Activated naive CD4-positive, alpha-beta T cell treated with anti-CD3 and anti-CD28 coated beads for 36 hours (primary cell): ENCODE measurements at regions not wholly inside any gene's neighbourhood (a gene's known extent, or its start where the extent isn't known, plus 50 kb on each side); places are given as distances from the start of the nearest gene placed in this dataset.
"Not testable (repeated sequence)": the region's sequence is repeated elsewhere in the genome, so short reads cannot be mapped to it uniquely, and the experiment has no call there.

Experiments used
- CTCF ChIA-PET: fragments of 350-600 bp; sonication (Branson Sonifier 250); formaldehyde crosslinking; loops from one replicate; lab custom pipeline; 2021; ENCODE audit warnings: antibody characterized with exemption; lab: Charles Lee
- DNase-seq: peaks from one replicate; pipeline ENCODE4 v3.0.0-alpha.2; 2020
- H3K27ac Mint-ChIP-seq: one replicate; pipeline ENCODE4 v1.8.0; 2021; ENCODE audit warnings: mild to moderate bottlenecking, mixed read lengths
- H3K27me3 Mint-ChIP-seq: one replicate; pipeline ENCODE4 v1.8.0; 2021; ENCODE audit warnings: low read depth, mixed read lengths
- H3K36me3 Mint-ChIP-seq: one replicate; pipeline ENCODE4 v1.8.0; 2021; ENCODE audit warnings: low read depth, mixed read lengths
- H3K4me1 Mint-ChIP-seq: one replicate; pipeline ENCODE4 v1.8.0; 2021; ENCODE audit warnings: low read depth, mixed read lengths
- H3K4me3 Mint-ChIP-seq: one replicate; pipeline ENCODE4 v1.8.0; 2021; ENCODE audit warnings: mild to moderate bottlenecking, moderate library complexity, mixed read lengths
- H3K9me3 Mint-ChIP-seq: one replicate; pipeline ENCODE4 v1.8.0; 2021; ENCODE audit warnings: mixed read lengths
- intact Hi-C: fragments of 100-400 bp; cut with micrococcal nuclease; formaldehyde crosslinking; loops from one replicate; pipeline ENCODE4 v1.15.1; 2023

- no peak overlapping the region for H3K27ac Mint-ChIP-seq
- H3K4me1 Mint-ChIP-seq = no peaks in the 10 kb centered on the region
- CTCF ChIA-PET = no interaction called here
- intact Hi-C loops = no loop called here
- no peak for DNase-seq
- H3K27me3 Mint-ChIP-seq = no peaks in the 10 kb centered on the region
- H3K36me3 Mint-ChIP-seq = no peaks in the 10 kb centered on the region
- no peak overlapping the region for H3K4me3 Mint-ChIP-seq
- H3K9me3 Mint-ChIP-seq = peaks cover 11% of the 10 kb centered on the region
Observed at GRCh38 chr5:18496041-18496440, 861.8 kb downstream of the TAF11L14 start.

GRCh38 chr5:18497089-18497488 lies 862.8 kb downstream of the TAF11L14 start:
- H3K4me3 Mint-ChIP-seq = no peak overlapping the region
- H3K27ac Mint-ChIP-seq = no peak overlapping the region
- no peak for DNase-seq
- intact Hi-C loops = no loop called here
- no peaks in the 10 kb centered on the region for H3K36me3 Mint-ChIP-seq
- CTCF ChIA-PET = no interaction called here
- H3K4me1 Mint-ChIP-seq = no peaks in the 10 kb centered on the region
- no peaks in the 10 kb centered on the region for H3K27me3 Mint-ChIP-seq
- peaks cover 11% of the 10 kb centered on the region for H3K9me3 Mint-ChIP-seq

GRCh38 chr5:18503797-18504328 lies 869.6 kb downstream of the TAF11L14 start:
- no peak for DNase-seq
- H3K27me3 Mint-ChIP-seq = no peaks in the 10 kb centered on the region
- no peak overlapping the region for H3K27ac Mint-ChIP-seq
- no peak overlapping the region for H3K4me3 Mint-ChIP-seq
- CTCF ChIA-PET = no interaction called here
- H3K36me3 Mint-ChIP-seq = no peaks in the 10 kb centered on the region
- H3K9me3 Mint-ChIP-seq = peaks cover 2% of the 10 kb centered on the region
- no peaks in the 10 kb centered on the region for H3K4me1 Mint-ChIP-seq
- intact Hi-C loops = no loop called here

- CTCF ChIA-PET = no interaction called here
- Mint-ChIP-seq H3K36me3 (no peaks in the 10 kb centered on the region), H3K27ac (no peak overlapping the region), H3K4me3 (no peak overlapping the region), H3K9me3 (peaks cover 9% of the 10 kb centered on the region), H3K4me1 (no peaks in the 10 kb centered on the region), H3K27me3 (no peaks in the 10 kb centered on the region)
- intact Hi-C loops = no loop called here
- no peak for DNase-seq
Observed at GRCh38 chr5:18507114-18507513, 872.9 kb downstream of the TAF11L14 start.

GRCh38 chr5:18517641-18518380 lies 883.6 kb downstream of the TAF11L14 start:
- Mint-ChIP-seq H3K36me3 (no peaks in the 10 kb centered on the region), H3K27me3 (peaks cover 2% of the 10 kb centered on the region), H3K4me3 (no peak overlapping the region), H3K4me1 (no peaks in the 10 kb centered on the region), H3K27ac (no peak overlapping the region), H3K9me3 (peaks cover 6% of the 10 kb centered on the region)
- no peak for DNase-seq
- intact Hi-C loops = no loop called here
- CTCF ChIA-PET = no interaction called here

- no peaks in the 10 kb centered on the region for H3K4me1 Mint-ChIP-seq
- intact Hi-C loops = no loop called here
- peaks cover 3% of the 10 kb centered on the region for H3K9me3 Mint-ChIP-seq
- H3K36me3 Mint-ChIP-seq = no peaks in the 10 kb centered on the region
- CTCF ChIA-PET = no interaction called here
- no peak for DNase-seq
- H3K4me3 Mint-ChIP-seq = no peak overlapping the region
- H3K27ac Mint-ChIP-seq = no peak overlapping the region
- H3K27me3 Mint-ChIP-seq = peaks cover 2% of the 10 kb centered on the region
Observed at GRCh38 chr5:18523380-18523779, 889.1 kb downstream of the TAF11L14 start.

GRCh38 chr5:18526792-18527405 lies 892.6 kb downstream of the TAF11L14 start:
- Mint-ChIP-seq H3K4me3 (no peak overlapping the region), H3K4me1 (no peaks in the 10 kb centered on the region), H3K36me3 (no peaks in the 10 kb centered on the region), H3K27me3 (no peaks in the 10 kb centered on the region), H3K27ac (no peak overlapping the region), H3K9me3 (no peaks in the 10 kb centered on the region)
- no peak for DNase-seq
- intact Hi-C loops = no loop called here
- CTCF ChIA-PET = no interaction called here

- Mint-ChIP-seq H3K9me3 (peaks cover 3% of the 10 kb centered on the region), H3K27me3 (no peaks in the 10 kb centered on the region), H3K27ac (no peak overlapping the region), H3K4me3 (no peak overlapping the region), H3K36me3 (no peaks in the 10 kb centered on the region), H3K4me1 (no peaks in the 10 kb centered on the region)
- intact Hi-C loops = no loop called here
- CTCF ChIA-PET = no interaction called here
- no peak for DNase-seq
Observed at GRCh38 chr5:18533137-18533536, 898.9 kb downstream of the TAF11L14 start.

- no peak for DNase-seq
- H3K27ac Mint-ChIP-seq = no peak overlapping the region
- peaks cover 3% of the 10 kb centered on the region for H3K9me3 Mint-ChIP-seq
- no peaks in the 10 kb centered on the region for H3K4me1 Mint-ChIP-seq
- CTCF ChIA-PET = no interaction called here
- no peaks in the 10 kb centered on the region for H3K36me3 Mint-ChIP-seq
- no peaks in the 10 kb centered on the region for H3K27me3 Mint-ChIP-seq
- H3K4me3 Mint-ChIP-seq = no peak overlapping the region
- intact Hi-C loops = no loop called here
Observed at GRCh38 chr5:18534119-18534518, 899.9 kb downstream of the TAF11L14 start.

- DNase-seq, CTCF ChIA-PET, intact Hi-C loops, H3K27ac Mint-ChIP-seq, H3K4me3 Mint-ChIP-seq, H3K9me3 Mint-ChIP-seq, H3K4me1 Mint-ChIP-seq, H3K36me3 Mint-ChIP-seq, H3K27me3 Mint-ChIP-seq: not testable (repeated sequence)
Observed at GRCh38 chr5:18535753-18536152, 901.5 kb downstream of the TAF11L14 start.

GRCh38 chr5:18544421-18544820 lies 910.2 kb downstream of the TAF11L14 start:
- CTCF ChIA-PET = no interaction called here
- Mint-ChIP-seq H3K4me1 (no peaks in the 10 kb centered on the region), H3K4me3 (no peak overlapping the region), H3K9me3 (peaks cover 7% of the 10 kb centered on the region), H3K36me3 (no peaks in the 10 kb centered on the region), H3K27ac (no peak overlapping the region), H3K27me3 (no peaks in the 10 kb centered on the region)
- intact Hi-C loops = no loop called here
- DNase-seq = no peak

GRCh38 chr5:18546591-18546990 lies 912.3 kb downstream of the TAF11L14 start:
- Mint-ChIP-seq H3K9me3 (peaks cover 13% of the 10 kb centered on the region), H3K4me3 (no peak overlapping the region), H3K27ac (no peak overlapping the region), H3K4me1 (no peaks in the 10 kb centered on the region), H3K27me3 (no peaks in the 10 kb centered on the region), H3K36me3 (no peaks in the 10 kb centered on the region)
- intact Hi-C loops = no loop called here
- CTCF ChIA-PET = no interaction called here
- no peak for DNase-seq

GRCh38 chr5:18551716-18552115 lies 917.5 kb downstream of the TAF11L14 start:
- H3K27ac Mint-ChIP-seq = no peak overlapping the region
- H3K4me3 Mint-ChIP-seq = no peak overlapping the region
- CTCF ChIA-PET = no interaction called here
- H3K27me3 Mint-ChIP-seq = no peaks in the 10 kb centered on the region
- peaks cover 16% of the 10 kb centered on the region for H3K9me3 Mint-ChIP-seq
- no peaks in the 10 kb centered on the region for H3K4me1 Mint-ChIP-seq
- no peak for DNase-seq
- H3K36me3 Mint-ChIP-seq = no peaks in the 10 kb centered on the region
- intact Hi-C loops = no loop called here
